ENCODE measurements at regions not wholly inside any gene's neighbourhood (a gene's known extent, or its start where the extent isn't known, plus 50 kb on each side); places are given as distances from the start of the nearest gene placed in this dataset.
"Not testable (repeated sequence)": the region's sequence is repeated elsewhere in the genome, so short reads cannot be mapped to it uniquely, and the experiment has no call there.

DNA sequence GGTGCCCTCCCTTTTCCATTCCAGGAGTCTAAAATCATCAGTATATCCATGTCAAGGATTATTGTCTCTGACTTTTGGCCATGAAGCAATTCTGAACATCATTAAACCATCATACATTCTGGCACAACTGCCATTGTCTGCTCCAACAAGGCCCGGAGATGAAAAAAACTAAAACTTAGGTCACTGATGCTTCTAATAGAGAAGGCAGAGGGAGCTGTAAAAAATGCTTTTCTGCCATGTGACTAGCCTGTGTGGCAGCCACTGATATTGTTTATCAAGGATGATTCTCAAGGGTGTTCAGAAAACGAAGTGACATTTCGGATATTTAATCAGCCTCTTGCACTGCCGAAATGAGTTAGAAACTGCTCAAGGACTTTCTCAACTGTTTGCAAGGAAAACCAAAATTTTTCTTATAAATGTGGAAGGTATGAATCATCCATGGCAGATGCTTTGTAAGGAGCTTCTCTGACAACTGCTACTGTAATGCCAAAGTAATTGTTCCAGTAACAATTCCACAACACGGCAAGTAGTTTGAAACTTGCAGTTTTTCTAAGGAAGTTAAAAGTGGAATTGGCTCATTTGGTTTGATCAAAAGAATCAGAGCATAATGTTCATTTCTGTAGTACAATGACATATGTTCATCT lies 1076.5 kb upstream of the FLRT2 start:
- H3K9ac ChIP-seq (ENCODE audit: insufficient read length): no peak overlapping the region
- no peak overlapping the region for H3K4me3 ChIP-seq
- H3K27ac ChIP-seq: no peak overlapping the region
- no peak for DNase-seq (ENCODE audit: low read depth, low spot score)
- TF ChIP-seq EZH2 (IDR thresholded peaks at IDR 0.05) (no peak), POLR2AphosphoS5 (IDR thresholded peaks at IDR 0.05; ENCODE audit: borderline replicate concordance, low read depth, low read length) (no peak), FOXP2 (optimal IDR thresholded peaks at IDR 0.05; ENCODE audit: control extremely low read depth, extremely low read length, insufficient read depth) (no peak)
- no peaks in the 10 kb centered on the region for H3K9me3 ChIP-seq (ENCODE audit: low read depth, low read length)
- no peaks in the 10 kb centered on the region for H3K36me3 ChIP-seq (ENCODE audit: insufficient read depth, low read length)

DNA sequence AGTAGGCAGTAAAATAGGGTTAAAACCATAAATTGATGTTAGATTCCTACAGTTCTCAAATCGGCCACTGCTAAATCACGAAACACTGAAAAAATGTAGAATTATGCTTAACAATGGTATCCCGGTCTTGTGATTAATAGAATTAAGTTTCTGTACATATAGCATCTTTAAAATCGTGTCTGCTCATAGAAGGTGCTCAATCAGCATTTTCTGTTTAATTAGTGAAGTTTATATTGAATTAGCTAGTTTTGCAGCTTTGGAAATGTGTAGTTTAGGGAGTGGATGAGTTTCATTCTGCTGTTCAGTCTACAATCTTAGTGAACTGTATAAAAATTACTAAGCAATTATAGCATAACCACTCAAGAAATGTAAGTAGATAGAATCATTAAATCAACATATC lies 1075.8 kb upstream of the FLRT2 start:
- Histone ChIP-seq H3K4me3 (no peak overlapping the region), H3K36me3 (ENCODE audit: insufficient read depth, low read length) (no peaks in the 10 kb centered on the region), H3K9ac (ENCODE audit: insufficient read length) (no peak overlapping the region), H3K27ac (no peak overlapping the region), H3K9me3 (ENCODE audit: low read depth, low read length) (no peaks in the 10 kb centered on the region)
- DNase-seq (ENCODE audit: low read depth, low spot score): no peak
- TF ChIP-seq EZH2 (IDR thresholded peaks at IDR 0.05) (no peak), POLR2AphosphoS5 (IDR thresholded peaks at IDR 0.05; ENCODE audit: borderline replicate concordance, low read depth, low read length) (no peak), FOXP2 (optimal IDR thresholded peaks at IDR 0.05; ENCODE audit: control extremely low read depth, extremely low read length, insufficient read depth) (no peak)

DNA sequence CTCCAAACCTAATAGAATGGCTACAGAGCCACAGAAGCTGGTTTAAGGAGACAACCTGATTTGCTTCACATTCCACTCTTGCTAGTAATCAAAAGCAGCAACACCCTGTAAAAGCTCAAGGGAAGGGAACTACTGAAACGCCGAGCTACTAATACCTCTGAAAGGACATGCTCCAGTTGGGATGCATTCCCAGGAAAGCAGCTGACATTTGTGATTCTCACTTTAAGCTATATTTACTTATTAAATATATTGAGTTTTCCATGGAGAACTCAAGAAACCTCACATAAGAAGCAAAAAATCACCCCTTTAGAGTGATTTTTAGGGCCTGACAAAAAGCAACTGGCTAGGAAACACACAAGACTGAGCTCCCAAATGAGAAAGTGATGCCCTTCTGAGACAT lies 1073.0 kb upstream of the FLRT2 start:
- Histone ChIP-seq H3K9ac (ENCODE audit: insufficient read length) (no peak overlapping the region), H3K27ac (no peak overlapping the region), H3K4me3 (no peak overlapping the region), H3K9me3 (ENCODE audit: low read depth, low read length) (no peaks in the 10 kb centered on the region), H3K36me3 (ENCODE audit: insufficient read depth, low read length) (no peaks in the 10 kb centered on the region)
- DNase-seq (ENCODE audit: low read depth, low spot score): no peak
- TF ChIP-seq EZH2 (IDR thresholded peaks at IDR 0.05): no peak

DNA sequence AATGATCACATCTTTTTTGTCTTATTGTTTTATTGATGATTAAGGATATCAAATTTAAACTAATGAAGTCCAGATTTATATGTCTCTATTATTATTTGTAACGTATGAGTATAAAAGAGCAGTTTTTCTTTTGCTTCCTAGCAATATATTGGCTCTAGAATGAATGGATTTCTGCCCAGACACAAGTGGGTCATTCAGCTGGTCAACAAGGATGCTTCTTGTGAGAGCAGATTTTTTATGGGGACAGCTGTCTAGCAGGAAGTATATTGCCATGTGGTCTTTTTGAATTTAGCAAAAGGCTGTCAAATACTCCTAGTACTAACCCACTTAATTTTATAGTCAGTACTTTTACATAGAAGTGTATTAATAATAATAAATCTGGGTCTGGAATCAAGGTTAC lies 1071.1 kb upstream of the FLRT2 start:
- no peak for DNase-seq (ENCODE audit: low read depth, low spot score)
- no peaks in the 10 kb centered on the region for H3K36me3 ChIP-seq (ENCODE audit: insufficient read depth, low read length)
- no peak overlapping the region for H3K4me3 ChIP-seq
- H3K9ac ChIP-seq (ENCODE audit: insufficient read length): no peak overlapping the region
- no peaks in the 10 kb centered on the region for H3K9me3 ChIP-seq (ENCODE audit: low read depth, low read length)
- no peak for TF ChIP-seq FOXP2 (optimal IDR thresholded peaks at IDR 0.05; ENCODE audit: control extremely low read depth, extremely low read length, insufficient read depth)
- no peak for TF ChIP-seq POLR2AphosphoS5 (IDR thresholded peaks at IDR 0.05; ENCODE audit: borderline replicate concordance, low read depth, low read length)
- no peak for TF ChIP-seq EZH2 (IDR thresholded peaks at IDR 0.05)
- no peak overlapping the region for H3K27ac ChIP-seq

DNA sequence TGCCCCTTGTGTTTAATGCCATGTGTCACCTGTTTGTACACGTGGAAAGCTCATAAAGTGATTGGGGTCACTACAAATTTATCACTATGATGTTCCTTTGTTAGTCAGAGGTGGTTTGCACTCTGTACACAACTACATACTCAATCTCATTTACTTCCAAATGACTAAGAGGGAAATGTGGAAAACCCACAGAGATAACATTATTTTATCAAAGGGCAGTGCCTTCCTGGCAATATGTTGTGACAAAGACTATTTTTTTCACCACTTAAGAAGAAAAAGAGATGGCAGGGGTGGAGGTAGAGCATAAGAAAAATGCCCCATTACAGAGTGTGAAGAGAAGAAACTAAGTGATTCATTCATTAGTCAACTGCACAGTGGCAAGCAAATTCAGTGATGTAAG lies 1064.1 kb upstream of the FLRT2 start:
- H3K4me3 ChIP-seq: no peak overlapping the region
- H3K36me3 ChIP-seq (ENCODE audit: insufficient read depth, low read length): no peaks in the 10 kb centered on the region
- H3K9ac ChIP-seq (ENCODE audit: insufficient read length): no peak overlapping the region
- DNase-seq (ENCODE audit: low read depth, low spot score): no peak
- H3K27ac ChIP-seq: no peak overlapping the region
- TF ChIP-seq FOXP2 (optimal IDR thresholded peaks at IDR 0.05; ENCODE audit: control extremely low read depth, extremely low read length, insufficient read depth): no peak
- TF ChIP-seq EZH2 (IDR thresholded peaks at IDR 0.05): no peak
- TF ChIP-seq POLR2AphosphoS5 (IDR thresholded peaks at IDR 0.05; ENCODE audit: borderline replicate concordance, low read depth, low read length): no peak
- H3K9me3 ChIP-seq (ENCODE audit: low read depth, low read length): no peaks in the 10 kb centered on the region

DNA sequence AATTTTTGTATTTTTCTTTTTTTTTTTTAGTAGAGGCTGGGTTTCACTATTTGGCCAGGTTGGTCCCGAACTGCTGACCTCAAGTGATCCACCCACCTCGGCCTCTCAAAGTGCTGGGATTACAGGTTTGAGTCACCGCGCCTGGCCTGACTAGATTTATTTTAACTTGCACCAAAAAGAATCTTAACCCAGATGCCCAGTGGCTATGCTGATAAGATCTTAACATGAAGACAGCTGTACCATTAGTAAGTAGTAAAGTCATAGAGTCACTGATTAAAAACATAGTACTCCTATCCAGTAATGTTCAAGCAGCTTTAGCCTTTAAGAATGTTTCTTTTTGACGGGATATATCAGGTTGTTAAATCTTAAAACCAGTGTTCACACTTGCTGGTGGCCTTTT lies 1061.8 kb upstream of the FLRT2 start:
- Histone ChIP-seq H3K36me3 (ENCODE audit: insufficient read depth, low read length) (no peaks in the 10 kb centered on the region), H3K27ac (no peak overlapping the region), H3K9me3 (ENCODE audit: low read depth, low read length) (no peaks in the 10 kb centered on the region), H3K4me3 (no peak overlapping the region), H3K9ac (ENCODE audit: insufficient read length) (no peak overlapping the region)
- TF ChIP-seq EZH2 (IDR thresholded peaks at IDR 0.05) (no peak), POLR2AphosphoS5 (IDR thresholded peaks at IDR 0.05; ENCODE audit: borderline replicate concordance, low read depth, low read length) (no peak), FOXP2 (optimal IDR thresholded peaks at IDR 0.05; ENCODE audit: control extremely low read depth, extremely low read length, insufficient read depth) (no peak)
- no peak for DNase-seq (ENCODE audit: low read depth, low spot score)

DNA sequence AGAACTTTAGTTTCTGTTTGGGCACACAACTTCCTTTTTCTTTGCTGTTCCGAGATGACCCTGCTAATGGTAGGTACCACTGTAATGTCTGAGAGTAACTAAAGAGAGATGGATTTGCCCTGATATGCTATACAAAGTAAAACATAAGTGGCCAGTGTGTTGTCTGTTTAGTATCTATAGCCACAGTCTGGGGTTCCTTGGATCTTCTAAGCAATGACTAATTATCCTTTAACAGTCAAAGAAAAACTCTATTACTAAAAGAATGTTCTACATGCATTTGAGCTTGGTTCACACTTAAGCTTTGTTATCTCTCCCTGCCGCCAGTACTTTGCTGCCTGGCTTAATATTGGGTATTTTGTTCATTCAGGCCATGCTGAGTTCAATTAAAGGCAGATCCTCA lies 1051.9 kb upstream of the FLRT2 start:
- Histone ChIP-seq H3K9me3 (ENCODE audit: low read depth, low read length) (no peaks in the 10 kb centered on the region), H3K36me3 (ENCODE audit: insufficient read depth, low read length) (no peaks in the 10 kb centered on the region), H3K27ac (no peak overlapping the region), H3K9ac (ENCODE audit: insufficient read length) (no peak overlapping the region), H3K4me3 (no peak overlapping the region)
- DNase-seq (ENCODE audit: low read depth, low spot score): no peak
- TF ChIP-seq POLR2AphosphoS5 (IDR thresholded peaks at IDR 0.05; ENCODE audit: borderline replicate concordance, low read depth, low read length): no peak
- no peak for TF ChIP-seq FOXP2 (optimal IDR thresholded peaks at IDR 0.05; ENCODE audit: control extremely low read depth, extremely low read length, insufficient read depth)
- no peak for TF ChIP-seq EZH2 (IDR thresholded peaks at IDR 0.05)

DNA sequence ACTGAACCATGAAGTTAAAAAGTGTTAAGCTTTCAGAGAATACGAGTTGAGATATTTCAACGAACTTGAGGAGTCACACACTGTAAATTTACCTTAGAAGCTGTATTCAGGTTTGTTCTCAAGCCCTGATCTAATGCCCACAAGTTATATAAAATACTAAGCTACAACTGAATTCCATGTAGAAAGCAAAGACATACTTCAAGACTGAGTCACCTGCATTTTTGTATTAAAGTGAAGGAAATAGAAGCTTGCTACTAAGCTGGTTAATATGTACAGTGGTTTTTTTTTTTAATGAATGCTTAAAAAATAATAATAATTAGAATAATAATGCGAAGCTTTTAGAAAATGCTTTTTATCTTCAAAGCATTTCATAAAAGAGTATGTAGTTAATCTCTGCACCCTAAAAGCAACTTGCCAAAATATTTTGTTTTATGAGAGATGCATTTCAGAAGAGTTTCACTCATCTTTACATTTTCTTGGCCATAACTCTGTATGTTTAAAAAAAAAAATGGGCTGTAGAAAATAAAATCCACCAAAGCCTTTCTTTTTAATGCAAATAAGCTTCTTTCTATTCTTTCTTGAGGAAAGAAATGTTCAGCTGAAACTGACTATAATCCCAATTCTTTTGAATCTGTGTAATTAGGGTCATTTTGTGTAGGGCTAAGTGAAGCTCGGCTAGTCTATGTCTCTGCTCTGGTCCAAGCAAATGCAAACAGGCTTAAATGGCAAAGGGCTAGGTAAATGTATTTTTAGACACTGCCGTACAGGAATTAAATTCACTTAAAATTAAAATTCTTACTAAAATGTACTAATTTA lies 1047.5 kb upstream of the FLRT2 start:
- H3K27ac ChIP-seq: no peak overlapping the region
- no peak for TF ChIP-seq FOXP2 (optimal IDR thresholded peaks at IDR 0.05; ENCODE audit: control extremely low read depth, extremely low read length, insufficient read depth)
- no peak for TF ChIP-seq POLR2AphosphoS5 (IDR thresholded peaks at IDR 0.05; ENCODE audit: borderline replicate concordance, low read depth, low read length)
- no peak for TF ChIP-seq EZH2 (IDR thresholded peaks at IDR 0.05)
- DNase-seq (ENCODE audit: low read depth, low spot score): no peak
- H3K36me3 ChIP-seq (ENCODE audit: insufficient read depth, low read length): no peaks in the 10 kb centered on the region
- no peak overlapping the region for H3K4me3 ChIP-seq
- H3K9me3 ChIP-seq (ENCODE audit: low read depth, low read length): no peaks in the 10 kb centered on the region
- no peak overlapping the region for H3K9ac ChIP-seq (ENCODE audit: insufficient read length)

DNA sequence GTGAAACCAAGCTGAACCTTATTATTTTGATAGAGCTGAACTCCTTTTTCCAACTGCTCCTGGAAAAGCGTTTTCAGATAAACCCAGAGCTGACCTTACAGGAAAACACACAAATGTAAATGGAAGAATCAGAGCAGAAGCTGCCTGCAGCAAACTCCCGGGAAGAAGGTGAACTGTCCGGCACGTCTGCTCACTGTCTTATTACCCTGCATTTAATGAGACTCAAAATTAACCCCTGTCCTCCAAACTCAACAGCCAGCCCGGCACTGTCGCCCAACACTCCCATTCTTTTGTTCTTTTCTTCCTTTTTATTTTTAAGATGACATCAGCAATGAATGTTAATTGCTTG lies 1046.9 kb upstream of the FLRT2 start:
- DNase-seq (ENCODE audit: low read depth, low spot score): no peak
- Histone ChIP-seq H3K9ac (ENCODE audit: insufficient read length) (no peak overlapping the region), H3K27ac (no peak overlapping the region), H3K4me3 (no peak overlapping the region), H3K36me3 (ENCODE audit: insufficient read depth, low read length) (no peaks in the 10 kb centered on the region), H3K9me3 (ENCODE audit: low read depth, low read length) (no peaks in the 10 kb centered on the region)
- TF ChIP-seq EZH2 (IDR thresholded peaks at IDR 0.05) (no peak), POLR2AphosphoS5 (IDR thresholded peaks at IDR 0.05; ENCODE audit: borderline replicate concordance, low read depth, low read length) (no peak), FOXP2 (optimal IDR thresholded peaks at IDR 0.05; ENCODE audit: control extremely low read depth, extremely low read length, insufficient read depth) (no peak)

DNA sequence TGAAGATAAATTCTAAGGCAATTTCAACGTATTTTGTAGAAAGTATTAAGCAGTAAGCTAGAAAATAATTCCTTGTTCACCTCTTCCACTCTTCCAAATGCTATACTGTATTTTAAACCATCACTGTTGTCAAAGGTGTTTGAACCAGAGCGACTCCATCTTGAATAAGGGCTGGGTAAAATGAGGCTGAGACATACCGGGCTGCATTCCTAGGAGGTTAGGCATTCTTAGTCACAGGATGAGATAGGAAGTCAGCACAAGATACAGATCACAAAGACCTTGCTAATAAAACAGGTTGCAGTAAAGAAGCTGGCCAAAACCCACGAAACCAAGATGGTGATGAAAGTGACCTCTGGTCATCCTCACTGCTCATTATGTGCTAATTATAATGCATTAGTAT lies 1045.7 kb upstream of the FLRT2 start:
- not testable (repeated sequence) for H3K36me3 ChIP-seq (ENCODE audit: insufficient read depth, low read length); H3K4me3 ChIP-seq; DNase-seq (ENCODE audit: low read depth, low spot score); H3K9ac ChIP-seq (ENCODE audit: insufficient read length); H3K27ac ChIP-seq; H3K9me3 ChIP-seq (ENCODE audit: low read depth, low read length)
